ENCODE measurements at regions not wholly inside any gene's neighbourhood (a gene's known extent, or its start where the extent isn't known, plus 50 kb on each side); places are given as distances from the start of the nearest gene placed in this dataset.

DNA sequence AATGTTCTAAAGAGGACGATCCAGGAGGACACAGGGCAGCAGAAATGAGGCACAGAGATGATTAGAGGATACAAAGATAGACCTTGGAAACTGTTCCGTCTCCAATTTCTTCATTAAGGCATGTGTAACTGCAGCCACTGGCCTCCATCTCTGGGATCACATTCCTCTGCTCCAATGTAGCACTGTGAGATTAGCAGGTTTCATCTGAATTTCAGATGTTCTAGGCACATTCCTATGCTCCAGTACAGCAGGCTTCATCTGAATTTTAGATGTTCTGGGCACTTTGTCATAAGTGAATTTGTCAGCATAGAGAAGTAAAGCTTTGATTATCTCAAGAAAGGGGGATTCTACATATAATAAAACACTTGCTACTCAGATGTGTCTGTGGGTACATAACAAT lies 671.4 kb downstream of the MTRR start:
- CTCF ChIA-PET = no interaction called here

DNA sequence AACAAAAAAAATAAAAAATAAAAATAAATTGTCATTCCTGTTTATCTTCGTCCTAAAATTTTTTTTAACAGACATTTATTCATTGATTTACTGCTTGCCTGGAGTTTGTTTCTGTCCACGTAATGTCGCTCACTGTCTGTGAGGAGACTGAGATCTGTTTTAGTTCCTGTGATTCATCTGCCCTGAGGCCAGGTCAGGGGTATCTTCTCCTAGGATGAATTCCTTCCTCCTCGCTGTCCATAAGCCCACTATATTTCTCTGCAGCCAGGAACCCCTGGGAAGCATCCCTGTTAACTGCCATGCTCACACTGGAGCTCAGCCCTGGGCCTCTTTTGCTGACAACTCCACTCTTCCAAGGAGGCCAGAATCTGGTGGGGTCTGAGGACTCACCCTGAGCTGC lies 682.0 kb downstream of the MTRR start:
- ChIA-PET POLR2A (no interaction called here), CTCF (no interaction called here)
- Histone ChIP-seq H3K9me3 (no peaks in the 10 kb centered on the region; the same call in 1 of the 2 replicates), H3K4me3 (ENCODE audit: low read depth, low read length) (no peak overlapping the region), H3K4me1 (no peaks in the 10 kb centered on the region), H3K36me3 (ENCODE audit: control insufficient read depth, insufficient read depth, low read length) (no peaks in the 10 kb centered on the region), H3K27me3 (replicated peaks; ENCODE audit: control insufficient read depth, insufficient read depth, low read length) (no peaks in the 10 kb centered on the region)
- TF ChIP-seq, protein P1, sequence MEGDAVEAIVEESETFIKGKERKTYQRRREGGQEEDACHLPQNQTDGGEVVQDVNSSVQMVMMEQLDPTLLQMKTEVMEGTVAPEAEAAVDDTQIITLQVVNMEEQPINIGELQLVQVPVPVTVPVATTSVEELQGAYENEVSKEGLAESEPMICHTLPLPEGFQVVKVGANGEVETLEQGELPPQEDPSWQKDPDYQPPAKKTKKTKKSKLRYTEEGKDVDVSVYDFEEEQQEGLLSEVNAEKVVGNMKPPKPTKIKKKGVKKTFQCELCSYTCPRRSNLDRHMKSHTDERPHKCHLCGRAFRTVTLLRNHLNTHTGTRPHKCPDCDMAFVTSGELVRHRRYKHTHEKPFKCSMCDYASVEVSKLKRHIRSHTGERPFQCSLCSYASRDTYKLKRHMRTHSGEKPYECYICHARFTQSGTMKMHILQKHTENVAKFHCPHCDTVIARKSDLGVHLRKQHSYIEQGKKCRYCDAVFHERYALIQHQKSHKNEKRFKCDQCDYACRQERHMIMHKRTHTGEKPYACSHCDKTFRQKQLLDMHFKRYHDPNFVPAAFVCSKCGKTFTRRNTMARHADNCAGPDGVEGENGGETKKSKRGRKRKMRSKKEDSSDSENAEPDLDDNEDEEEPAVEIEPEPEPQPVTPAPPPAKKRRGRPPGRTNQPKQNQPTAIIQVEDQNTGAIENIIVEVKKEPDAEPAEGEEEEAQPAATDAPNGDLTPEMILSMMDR (IDR thresholded peaks at IDR 0.05; ENCODE audit: insufficient read depth in 1 of 2, low read depth in 1 of 2, low read length in 1 of 2, severe bottlenecking in 1 of 2, unreplicated experiment in 1 of 2) = no peak
- Mint-ChIP-seq H3K27me3 (ENCODE audit: insufficient read depth, unreplicated experiment) (peaks cover 3% of the 10 kb centered on the region), H3K36me3 (ENCODE audit: insufficient read depth, unreplicated experiment) (no peaks in the 10 kb centered on the region), H3K27ac (ENCODE audit: unreplicated experiment) (no peak overlapping the region), H3K4me3 (ENCODE audit: unreplicated experiment) (no peak overlapping the region), H3K4me1 (ENCODE audit: low read depth, unreplicated experiment) (no peaks in the 10 kb centered on the region), H3K9me3 (ENCODE audit: unreplicated experiment) (peaks cover 10% of the 10 kb centered on the region)
- DNase-seq = no peak
- intact Hi-C loops (cut with micrococcal nuclease; ENCODE audit: unreplicated experiment) = no loop called here
- BruUV-seq (replicated peaks) = no TSS peak

More for the DNA sequence above, 671.4 kb downstream of the MTRR start:
- intact Hi-C loops (cut with micrococcal nuclease; ENCODE audit: unreplicated experiment) = no loop called here
- Histone ChIP-seq H3K4me1 (no peaks in the 10 kb centered on the region), H3K4me3 (ENCODE audit: low read depth, low read length) (no peak overlapping the region), H3K27me3 (replicated peaks; ENCODE audit: control insufficient read depth, insufficient read depth, low read length) (no peaks in the 10 kb centered on the region), H3K9me3 (no peaks in the 10 kb centered on the region), H3K36me3 (ENCODE audit: control insufficient read depth, insufficient read depth, low read length) (no peaks in the 10 kb centered on the region)
- Mint-ChIP-seq H3K27ac (ENCODE audit: unreplicated experiment) (no peak overlapping the region), H3K36me3 (ENCODE audit: insufficient read depth, unreplicated experiment) (no peaks in the 10 kb centered on the region), H3K9me3 (ENCODE audit: unreplicated experiment) (peaks cover 10% of the 10 kb centered on the region), H3K27me3 (ENCODE audit: insufficient read depth, unreplicated experiment) (peaks cover 6% of the 10 kb centered on the region), H3K4me1 (ENCODE audit: low read depth, unreplicated experiment) (no peaks in the 10 kb centered on the region), H3K4me3 (ENCODE audit: unreplicated experiment) (no peak overlapping the region)
- POLR2A ChIA-PET = no interaction called here
- TF ChIP-seq, protein P1 (IDR thresholded peaks at IDR 0.05; ENCODE audit: insufficient read depth in 1 of 2, low read depth in 1 of 2, low read length in 1 of 2, severe bottlenecking in 1 of 2, unreplicated experiment in 1 of 2) = no peak
- no peak for DNase-seq
- no TSS peak for BruUV-seq (replicated peaks)

DNA sequence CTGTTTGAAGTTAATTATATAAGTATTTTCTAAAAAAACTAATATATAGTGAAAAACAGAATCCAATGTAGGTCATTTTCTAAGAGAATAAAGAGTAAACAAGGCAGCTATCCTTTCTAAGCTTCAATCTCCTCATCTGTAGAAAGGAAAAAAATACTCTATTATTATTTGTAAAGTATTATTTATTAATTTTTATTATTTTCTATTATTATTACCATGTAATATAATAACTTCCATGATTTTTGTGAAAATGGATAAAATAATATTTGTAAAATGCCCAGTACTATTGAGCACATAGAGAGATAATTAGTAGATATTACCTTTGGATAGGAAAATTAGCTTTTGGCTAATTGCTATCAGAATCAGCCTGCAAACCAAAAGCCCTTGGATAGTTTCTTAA lies 684.4 kb downstream of the MTRR start:
- H3K4me1 ChIP-seq = no peaks in the 10 kb centered on the region
- Mint-ChIP-seq H3K36me3 (ENCODE audit: insufficient read depth, unreplicated experiment) (no peaks in the 10 kb centered on the region), H3K4me1 (ENCODE audit: low read depth, unreplicated experiment) (no peaks in the 10 kb centered on the region), H3K9me3 (ENCODE audit: unreplicated experiment) (peaks cover 14% of the 10 kb centered on the region), H3K4me3 (ENCODE audit: unreplicated experiment) (no peak overlapping the region), H3K27ac (ENCODE audit: unreplicated experiment) (no peak overlapping the region), H3K27me3 (ENCODE audit: insufficient read depth, unreplicated experiment) (peaks cover 3% of the 10 kb centered on the region)
- no peaks in the 10 kb centered on the region for H3K36me3 ChIP-seq (ENCODE audit: control insufficient read depth, insufficient read depth, low read length)
- TF ChIP-seq, protein P1 (IDR thresholded peaks at IDR 0.05; ENCODE audit: insufficient read depth in 1 of 2, low read depth in 1 of 2, low read length in 1 of 2, severe bottlenecking in 1 of 2, unreplicated experiment in 1 of 2) = no peak
- no peak overlapping the region for H3K4me3 ChIP-seq (ENCODE audit: low read depth, low read length)
- H3K9me3 ChIP-seq = no peaks in the 10 kb centered on the region; the same call in 1 of the 2 replicates
- POLR2A ChIA-PET = no interaction called here
- intact Hi-C loops (cut with micrococcal nuclease; ENCODE audit: unreplicated experiment) = no loop called here
- no peak for DNase-seq
- no TSS peak for BruUV-seq (replicated peaks)
- no peaks in the 10 kb centered on the region for H3K27me3 ChIP-seq (replicated peaks; ENCODE audit: control insufficient read depth, insufficient read depth, low read length)
- CTCF ChIA-PET = no interaction called here

Data from Caco-2 (cell line).